ENCODE measurements at regions not wholly inside any gene's neighbourhood (a gene's known extent, or its start where the extent isn't known, plus 50 kb on each side); places are given as distances from the start of the nearest gene placed in this dataset.

- Histone ChIP-seq H3K14ac (replicated peaks; ENCODE audit: low read depth, low read length) (no peak overlapping the region), H3K4me3 (ENCODE audit: insufficient read depth, low read depth, low read length) (no peak overlapping the region), H3K4ac (ENCODE audit: low read depth, low read length) (no peak overlapping the region), H3K27me3 (ENCODE audit: control insufficient read depth, insufficient read depth, low read length) (peaks cover 2% of the 10 kb centered on the region; the same call in 1 of the 2 replicates), H3K4me1 (ENCODE audit: control insufficient read depth, insufficient read depth, low read length) (no peaks in the 10 kb centered on the region), H3K79me1 (ENCODE audit: low read depth in 1 of 2, low read length in 2 of 2) (no peaks in the 10 kb centered on the region), H3K36me3 (ENCODE audit: control insufficient read depth, insufficient read depth, low read length) (no peaks in the 10 kb centered on the region), H4K20me1 (ENCODE audit: insufficient read depth, low read length) (no peaks in the 10 kb centered on the region), H4K91ac (ENCODE audit: insufficient read depth, low read depth, low read length) (no peak overlapping the region), H4K5ac (ENCODE audit: low read depth, low read length) (no peak overlapping the region), H2BK15ac (ENCODE audit: low read depth, low read length) (no peak overlapping the region), H3K23ac (ENCODE audit: low read depth, low read length) (no peak overlapping the region), H3K18ac (ENCODE audit: low read depth, low read length) (no peak overlapping the region), H3K9me3 (ENCODE audit: control insufficient read depth, insufficient read depth, low read length) (no peaks in the 10 kb centered on the region), H4K8ac (ENCODE audit: low read depth in 2 of 2, low read length in 2 of 2) (no peak overlapping the region), H3K56ac (ENCODE audit: extremely low read depth, insufficient read depth, low read length) (no peak overlapping the region), H2AFZ (replicated peaks; ENCODE audit: low read length, poor library complexity) (no peak overlapping the region), H3K4me2 (ENCODE audit: low read depth, low read length) (no peak overlapping the region), H2BK5ac (ENCODE audit: low read depth, low read length, poor library complexity, severe bottlenecking) (no peak overlapping the region), H2BK120ac (ENCODE audit: low read depth, low read length) (no peak overlapping the region), H3K9ac (ENCODE audit: low read depth, low read length) (no peak overlapping the region), H2BK20ac (ENCODE audit: low read depth, low read length) (no peak overlapping the region), H2AK5ac (ENCODE audit: low read depth, low read length) (no peak overlapping the region), H3K9me1 (ENCODE audit: insufficient read depth, low read length) (no peaks in the 10 kb centered on the region), H3K27ac (ENCODE audit: insufficient read depth, low read length) (no peak overlapping the region), H2AK9ac (replicated peaks; ENCODE audit: low read depth, low read length, poor library complexity) (no peak overlapping the region)
- CTCF ChIA-PET = no interaction called here
- DNase-seq (no peak), ATAC-seq (ENCODE audit: low read depth) (no peak)
- no TSS peak for BruUV-seq (replicated peaks)
- in situ Hi-C loops (cut with MboI; ENCODE audit: low sequenced_read_pairs) (no loop called here), intact Hi-C loops (cut with micrococcal nuclease) (no loop called here), dilution Hi-C loops (cut with HindIII; ENCODE audit: low sequenced_read_pairs, unreplicated experiment) (no loop called here)
- TF ChIP-seq CHD1 (IDR thresholded peaks at IDR 0.05; ENCODE audit: low read depth, low read length) (no peak), POLR2A (IDR thresholded peaks at IDR 0.05; ENCODE audit: low read depth, low read length) (no peak), RCOR1 (IDR thresholded peaks at IDR 0.05; ENCODE audit: insufficient replicate concordance, low read length) (no peak), RFX5 (IDR thresholded peaks at IDR 0.05; ENCODE audit: low read depth, low read length) (no peak), NFE2L2 (IDR thresholded peaks at IDR 0.05; ENCODE audit: low read depth, low read length) (no peak), CEBPB (IDR thresholded peaks at IDR 0.05; ENCODE audit: low read depth, low read length) (no peak), MAZ (IDR thresholded peaks at IDR 0.05; ENCODE audit: borderline replicate concordance, low read depth, low read length) (no peak), FOS (IDR thresholded peaks at IDR 0.05; ENCODE audit: low read depth, low read length) (no peak), SMC3 (IDR thresholded peaks at IDR 0.05; ENCODE audit: low read depth, low read length) (no peak), ELK1 (IDR thresholded peaks at IDR 0.05; ENCODE audit: borderline replicate concordance, low read depth, low read length) (no peak), RAD21 (IDR thresholded peaks at IDR 0.05; ENCODE audit: low read length) (no peak), MXI1 (IDR thresholded peaks at IDR 0.05; ENCODE audit: borderline replicate concordance, low read depth, low read length) (no peak), BHLHE40 (IDR thresholded peaks at IDR 0.05; ENCODE audit: low read depth, low read length) (no peak), MAFK (IDR thresholded peaks at IDR 0.05; ENCODE audit: low read depth, low read length) (no peak)
- TF ChIP-seq, protein P1, sequence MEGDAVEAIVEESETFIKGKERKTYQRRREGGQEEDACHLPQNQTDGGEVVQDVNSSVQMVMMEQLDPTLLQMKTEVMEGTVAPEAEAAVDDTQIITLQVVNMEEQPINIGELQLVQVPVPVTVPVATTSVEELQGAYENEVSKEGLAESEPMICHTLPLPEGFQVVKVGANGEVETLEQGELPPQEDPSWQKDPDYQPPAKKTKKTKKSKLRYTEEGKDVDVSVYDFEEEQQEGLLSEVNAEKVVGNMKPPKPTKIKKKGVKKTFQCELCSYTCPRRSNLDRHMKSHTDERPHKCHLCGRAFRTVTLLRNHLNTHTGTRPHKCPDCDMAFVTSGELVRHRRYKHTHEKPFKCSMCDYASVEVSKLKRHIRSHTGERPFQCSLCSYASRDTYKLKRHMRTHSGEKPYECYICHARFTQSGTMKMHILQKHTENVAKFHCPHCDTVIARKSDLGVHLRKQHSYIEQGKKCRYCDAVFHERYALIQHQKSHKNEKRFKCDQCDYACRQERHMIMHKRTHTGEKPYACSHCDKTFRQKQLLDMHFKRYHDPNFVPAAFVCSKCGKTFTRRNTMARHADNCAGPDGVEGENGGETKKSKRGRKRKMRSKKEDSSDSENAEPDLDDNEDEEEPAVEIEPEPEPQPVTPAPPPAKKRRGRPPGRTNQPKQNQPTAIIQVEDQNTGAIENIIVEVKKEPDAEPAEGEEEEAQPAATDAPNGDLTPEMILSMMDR (conservative IDR thresholded peaks at IDR 0.05; ENCODE audit: low read depth, low read length) = no peak
- TF ChIP-seq, protein P2, sequence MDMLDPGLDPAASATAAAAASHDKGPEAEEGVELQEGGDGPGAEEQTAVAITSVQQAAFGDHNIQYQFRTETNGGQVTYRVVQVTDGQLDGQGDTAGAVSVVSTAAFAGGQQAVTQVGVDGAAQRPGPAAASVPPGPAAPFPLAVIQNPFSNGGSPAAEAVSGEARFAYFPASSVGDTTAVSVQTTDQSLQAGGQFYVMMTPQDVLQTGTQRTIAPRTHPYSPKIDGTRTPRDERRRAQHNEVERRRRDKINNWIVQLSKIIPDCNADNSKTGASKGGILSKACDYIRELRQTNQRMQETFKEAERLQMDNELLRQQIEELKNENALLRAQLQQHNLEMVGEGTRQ (IDR thresholded peaks at IDR 0.05; ENCODE audit: low read depth, low read length) = no peak
- WGBS, 2 experiments (ENCODE audit: extremely low coverage in 2 of 2, insufficient read length in 1 of 2) = no CpG with 5 or more reads among the region's 2 CpGs
- POLR2A ChIA-PET (ENCODE audit: unreplicated experiment) = no interaction called here
These were observed 182.7 kb upstream of the OLIG3 start for GRCh38 chr6:137676888-137677287.
